ENCODE measurements at regions not wholly inside any gene's neighbourhood (a gene's known extent, or its start where the extent isn't known, plus 50 kb on each side); places are given as distances from the start of the nearest gene placed in this dataset.

- TF ChIP-seq MXD4 (CRISPR knock-in tag; IDR thresholded peaks at IDR 0.05; ENCODE audit: borderline replicate concordance) = no peak
- no peak for TF ChIP-seq ZNF671 (CRISPR knock-in tag; IDR thresholded peaks at IDR 0.05)
- TF ChIP-seq STAT6 (CRISPR knock-in tag; conservative IDR thresholded peaks at IDR 0.05; ENCODE audit: low read depth) = no peak
- no peak for TF ChIP-seq HMGXB4 (CRISPR knock-in tag; IDR thresholded peaks at IDR 0.05)
- TF ChIP-seq FOXK1 (CRISPR knock-in tag; IDR thresholded peaks at IDR 0.05) = no peak
- no peak for TF ChIP-seq ZBTB43 (CRISPR knock-in tag; IDR thresholded peaks at IDR 0.05)
- no peak for TF ChIP-seq ZNF219 (CRISPR knock-in tag; IDR thresholded peaks at IDR 0.05; ENCODE audit: borderline replicate concordance)
- TF ChIP-seq MAX (CRISPR knock-in tag; IDR thresholded peaks at IDR 0.05) = no peak
- no peak for TF ChIP-seq OVOL2 (CRISPR knock-in tag; IDR thresholded peaks at IDR 0.05; ENCODE audit: borderline replicate concordance)
- no peak for TF ChIP-seq NR3C1 (CRISPR knock-in tag; conservative IDR thresholded peaks at IDR 0.05; ENCODE audit: low read depth)
- no peak for TF ChIP-seq TEAD1 (CRISPR knock-in tag; IDR thresholded peaks at IDR 0.05)
- no peak for TF ChIP-seq NR2C2 (CRISPR knock-in tag; IDR thresholded peaks at IDR 0.05)
- TF ChIP-seq RORB (CRISPR knock-in tag; IDR thresholded peaks at IDR 0.05) = no peak
- TF ChIP-seq E2F5 (CRISPR knock-in tag; IDR thresholded peaks at IDR 0.05) = no peak
- CTCF ChIA-PET = no interaction called here
- ATAC-seq = no peak
Measured at GRCh38 chr6:104572901-104573300, 286.8 kb downstream of the HACE1 start.

GRCh38 chr6:104566411-104566810, 293.3 kb downstream of the HACE1 start:
- no peak for ATAC-seq
- Mint-ChIP-seq H3K4me3 (no peak overlapping the region), H3K4me1 (no peaks in the 10 kb centered on the region), H3K27me3 (ENCODE audit: low read depth) (no peaks in the 10 kb centered on the region; the same call in 1 of the 2 replicates), H3K27ac (no peak overlapping the region), H3K9me3 (0 out of 2 replicates have a peak, but pooled peaks cover 3% of the 10 kb centered on the region), H3K36me3 (no peaks in the 10 kb centered on the region)
- CTCF ChIA-PET = no interaction called here
- no peak for DNase-seq (ENCODE audit: low spot score)
- POLR2A ChIA-PET = no interaction called here
- TF ChIP-seq FOXK1 (CRISPR knock-in tag; IDR thresholded peaks at IDR 0.05) = no peak
- no peak for TF ChIP-seq E2F5 (CRISPR knock-in tag; IDR thresholded peaks at IDR 0.05)
- no peak for TF ChIP-seq CREB1 (CRISPR knock-in tag; IDR thresholded peaks at IDR 0.05)
- no peak for TF ChIP-seq CREM (CRISPR knock-in tag; IDR thresholded peaks at IDR 0.05)
- no peak for TF ChIP-seq SMAD3 (CRISPR knock-in tag; IDR thresholded peaks at IDR 0.05; ENCODE audit: borderline replicate concordance)
- TF ChIP-seq ZNF396 (CRISPR knock-in tag; IDR thresholded peaks at IDR 0.05; ENCODE audit: borderline replicate concordance) = no peak
- no peak for TF ChIP-seq SP1 (CRISPR knock-in tag; conservative IDR thresholded peaks at IDR 0.05)
- no peak for TF ChIP-seq RORB (CRISPR knock-in tag; IDR thresholded peaks at IDR 0.05)
- TF ChIP-seq ELF4 (CRISPR knock-in tag; IDR thresholded peaks at IDR 0.05; ENCODE audit: low read depth) = no peak
- TF ChIP-seq ZNF121 (CRISPR knock-in tag; IDR thresholded peaks at IDR 0.05) = no peak
- TF ChIP-seq ZBTB43 (CRISPR knock-in tag; IDR thresholded peaks at IDR 0.05) = no peak
- TF ChIP-seq NFATC4 (CRISPR knock-in tag; IDR thresholded peaks at IDR 0.05) = no peak
- no peak for TF ChIP-seq IRF2 (CRISPR knock-in tag; IDR thresholded peaks at IDR 0.05; ENCODE audit: borderline replicate concordance, low read depth)
- TF ChIP-seq ESRRA (CRISPR knock-in tag; IDR thresholded peaks at IDR 0.05; ENCODE audit: borderline replicate concordance) = no peak
- TF ChIP-seq AR (CRISPR knock-in tag; IDR thresholded peaks at IDR 0.05) = no peak

More at GRCh38 chr6:104572901-104573300, 286.8 kb downstream of the HACE1 start:
- H3K27me3 Mint-ChIP-seq (ENCODE audit: low read depth) = no peaks in the 10 kb centered on the region
- peaks cover 10% of the 10 kb centered on the region for H3K9me3 Mint-ChIP-seq
- H3K27ac Mint-ChIP-seq = no peak overlapping the region
- H3K4me3 Mint-ChIP-seq = no peak overlapping the region
- no peaks in the 10 kb centered on the region for H3K36me3 Mint-ChIP-seq
- POLR2A ChIA-PET = no interaction called here
- peaks cover 18% of the 10 kb centered on the region for H3K4me1 Mint-ChIP-seq
- DNase-seq (ENCODE audit: low spot score) = no peak

Measured in WTC11 (cell line).